ENCODE measurements at regions not wholly inside any gene's neighbourhood (a gene's known extent, or its start where the extent isn't known, plus 50 kb on each side); places are given as distances from the start of the nearest gene placed in this dataset.

GRCh38 chr10:52997007-52997406 lies 224.4 kb upstream of the MBL2 start:
- DNase-seq (no peak), ATAC-seq (no peak)
- Histone ChIP-seq H3K9me3 (peaks cover 0 to 3% (median 0%) of the 10 kb centered on the region in 12 donors), H3K27me3 (no peaks in the 10 kb centered on the region), H3K27ac (no peak overlapping the region), H3K4me3 (no peak overlapping the region), H3K36me3 (no peaks in the 10 kb centered on the region), H3K4me1 (no peaks in the 10 kb centered on the region)
- TF ChIP-seq POLR2A (IDR thresholded peaks at IDR 0.05) (no peak), CTCF (IDR thresholded peaks at IDR 0.05) (no peak)
- intact Hi-C loops (cut with DNase I), result no loop called here

GRCh38 chr10:52994370-52994769 lies 221.8 kb upstream of the MBL2 start:
- H3K27me3 ChIP-seq, result no peaks in the 10 kb centered on the region
- DNase-seq (no peak), ATAC-seq (no peak)
- H3K9me3 ChIP-seq, result peaks cover 0 to 3% (median 0%) of the 10 kb centered on the region in 12 donors
- intact Hi-C loops (cut with DNase I), result no loop called here
- H3K36me3 ChIP-seq, result no peaks in the 10 kb centered on the region
- no peak overlapping the region for H3K27ac ChIP-seq
- TF ChIP-seq POLR2A (IDR thresholded peaks at IDR 0.05) (no peak), CTCF (IDR thresholded peaks at IDR 0.05) (no peak)
- H3K4me1 ChIP-seq, result no peaks in the 10 kb centered on the region
- no peak overlapping the region for H3K4me3 ChIP-seq

GRCh38 chr10:52993109-52993508 lies 220.5 kb upstream of the MBL2 start:
- no peak for ATAC-seq
- Histone ChIP-seq H3K27me3 (no peaks in the 10 kb centered on the region), H3K9me3 (peaks cover 0 to 3% (median 0%) of the 10 kb centered on the region in 12 donors), H3K36me3 (no peaks in the 10 kb centered on the region), H3K4me3 (no peak overlapping the region), H3K4me1 (no peaks in the 10 kb centered on the region), H3K27ac (no peak overlapping the region)
- TF ChIP-seq POLR2A (IDR thresholded peaks at IDR 0.05) (no peak), CTCF (IDR thresholded peaks at IDR 0.05) (no peak)
- no peak for DNase-seq
- intact Hi-C loops (cut with DNase I), result no loop called here
- 75 to 83% (median 77%) methylated on average over 3 of the region's 3 CpGs for WGBS, 4 donors

GRCh38 chr10:52992567-52992966 lies 220.0 kb upstream of the MBL2 start:
- 89 to 92% (median 90%) methylated on average over 1 of the region's 1 CpG for WGBS, 4 donors
- Histone ChIP-seq H3K4me1 (no peaks in the 10 kb centered on the region), H3K4me3 (no peak overlapping the region), H3K9me3 (peaks cover 0 to 6% (median 0%) of the 10 kb centered on the region in 12 donors), H3K27me3 (no peaks in the 10 kb centered on the region), H3K36me3 (no peaks in the 10 kb centered on the region), H3K27ac (no peak overlapping the region)
- DNase-seq (no peak), ATAC-seq (no peak)
- TF ChIP-seq POLR2A (IDR thresholded peaks at IDR 0.05), result no peak
- TF ChIP-seq CTCF (IDR thresholded peaks at IDR 0.05), result no peak
- intact Hi-C loops (cut with DNase I), result no loop called here

Data from heart left ventricle (tissue), 16 donors.